ENCODE measurements at regions not wholly inside any gene's neighbourhood (a gene's known extent, or its start where the extent isn't known, plus 50 kb on each side); places are given as distances from the start of the nearest gene placed in this dataset.

DNA sequence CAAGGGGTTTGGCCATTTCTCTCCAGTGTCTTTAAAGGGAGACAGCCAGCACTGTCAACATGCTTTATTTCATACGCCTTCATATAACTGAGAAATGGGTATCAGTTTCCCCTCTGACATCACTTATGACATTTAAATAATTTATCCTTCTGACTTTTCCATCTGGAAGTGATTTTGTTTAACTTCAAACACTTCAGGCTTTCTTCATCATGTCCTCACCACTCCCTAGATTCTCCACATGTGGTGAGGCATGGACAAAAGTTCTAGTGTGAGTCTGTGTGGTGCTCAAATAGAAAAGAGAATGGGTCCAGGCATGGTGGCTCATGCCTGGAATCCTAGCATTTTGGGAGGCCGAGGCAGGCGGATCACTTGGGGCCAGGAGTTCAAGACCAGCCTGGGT, 158.6 kb downstream of the TXNL1 start:
- H2AFZ ChIP-seq (ENCODE audit: low read length): no peak overlapping the region
- H3K27ac ChIP-seq (ENCODE audit: low read depth, low read length): no peak overlapping the region
- no peaks in the 10 kb centered on the region for H3K79me2 ChIP-seq (ENCODE audit: control insufficient read depth in 1 of 2, insufficient read depth in 2 of 2, low read length in 2 of 2)
- WGBS, 2 experiments (ENCODE audit: extremely low coverage in 1 of 2, insufficient coverage in 1 of 2, insufficient read length in 1 of 2, insufficient replicate concordance in 2 of 2, low coverage in 1 of 2, low lambda C conversion rate in 2 of 2, missing lambda C conversion rate in 1 of 2): 97% methylated on average over 3 of the region's 3 CpGs; no CpG with 5 or more reads in 1 of the 2 experiments
- no peak overlapping the region for H2BK120ac ChIP-seq (replicated peaks; ENCODE audit: low read depth, low read length)
- no peak overlapping the region for H3K9ac ChIP-seq (replicated peaks in 1 of 4; ENCODE audit: extremely low read depth in 1 of 4, low read depth in 3 of 4, low read length in 3 of 4)
- no peaks in the 10 kb centered on the region for H3K27me3 ChIP-seq (replicated peaks in 1 of 4; ENCODE audit: control insufficient read depth in 3 of 4, extremely low read depth in 1 of 4, insufficient read depth in 3 of 4, low read length in 3 of 4)
- H3K9me3 ChIP-seq (ENCODE audit: insufficient read depth in 2 of 2, low read depth in 1 of 2, low read length in 1 of 2): no peaks in the 10 kb centered on the region
- no peak overlapping the region for H2BK5ac ChIP-seq (ENCODE audit: low read depth, low read length)
- no peak overlapping the region for H4K8ac ChIP-seq (ENCODE audit: extremely low read depth, insufficient read depth, low read length)
- H3K4me3 ChIP-seq (ENCODE audit: extremely low read depth in 1 of 4, insufficient read depth in 2 of 4, low read depth in 3 of 4, low read length in 4 of 4): no peak overlapping the region
- no peak overlapping the region for H3K56ac ChIP-seq (replicated peaks; ENCODE audit: insufficient read length, low read depth, low read length)
- H3K23ac ChIP-seq (ENCODE audit: insufficient read length): no peak overlapping the region
- H3K4me2 ChIP-seq (ENCODE audit: insufficient read depth in 1 of 2, low read depth in 2 of 2, low read length in 2 of 2): no peak overlapping the region
- H3K23me2 ChIP-seq (ENCODE audit: low read depth, low read length): peaks cover 1% of the 10 kb centered on the region; the same call in 1 of the 2 replicates
- POLR2A ChIA-PET (ENCODE audit: partially characterized antibody): no interaction called here
- CTCF ChIA-PET (ENCODE audit: partially characterized antibody): no interaction called here
- no peak overlapping the region for H2BK15ac ChIP-seq (ENCODE audit: low read length)
- no peak overlapping the region for H4K91ac ChIP-seq (replicated peaks; ENCODE audit: insufficient read length, low read length)
- H2BK12ac ChIP-seq (ENCODE audit: low read depth, low read length): no peak overlapping the region
- no peak overlapping the region for H3K18ac ChIP-seq (ENCODE audit: extremely low read depth, low read length)
- no peak overlapping the region for H3K4ac ChIP-seq (replicated peaks; ENCODE audit: insufficient read length, low read depth, low read length)
- H3K79me1 ChIP-seq (ENCODE audit: low read depth, low read length): no peaks in the 10 kb centered on the region
- H4K20me1 ChIP-seq (replicated peaks in 1 of 2; ENCODE audit: control insufficient read depth in 1 of 2, insufficient read depth in 2 of 2, low read length in 2 of 2): no peaks in the 10 kb centered on the region
- no peaks in the 10 kb centered on the region for H3K36me3 ChIP-seq (ENCODE audit: control insufficient read depth in 2 of 4, insufficient read depth in 4 of 4, low read length in 3 of 4)
- FAIRE-seq (no peak), DNase-seq (ENCODE audit: low read depth in 1 of 2, low spot score in 2 of 2) (no peak)
- no peak overlapping the region for H3K14ac ChIP-seq (ENCODE audit: insufficient read length)
- no peak overlapping the region for H2BK20ac ChIP-seq (ENCODE audit: low read length)
- no peaks in the 10 kb centered on the region for H3K4me1 ChIP-seq (replicated peaks in 1 of 4; ENCODE audit: control insufficient read depth in 3 of 4, insufficient read depth in 4 of 4, low read length in 3 of 4)
- no peak overlapping the region for H2AK5ac ChIP-seq (ENCODE audit: low read depth, low read length)
- no peak overlapping the region for H4K5ac ChIP-seq (ENCODE audit: insufficient read length, low read depth, low read length)
- TF ChIP-seq TAF7 (optimal IDR thresholded peaks at IDR 0.05; ENCODE audit: borderline replicate concordance, low read depth, low read length) (no peak), SP1 (IDR thresholded peaks at IDR 0.05; ENCODE audit: low read depth, low read length) (no peak), JUN (IDR thresholded peaks at IDR 0.05; ENCODE audit: low read depth, low read length) (no peak), FOSL1 (IDR thresholded peaks at IDR 0.05; ENCODE audit: insufficient read depth, low read depth, low read length) (no peak), BACH1 (IDR thresholded peaks at IDR 0.05; ENCODE audit: low read length) (no peak), JUND (IDR thresholded peaks at IDR 0.05; ENCODE audit: low read length) (no peak), CTBP2 (IDR thresholded peaks at IDR 0.05; ENCODE audit: borderline replicate concordance, insufficient read depth, insufficient read length, low read length) (no peak), GABPA (IDR thresholded peaks at IDR 0.05; ENCODE audit: borderline replicate concordance, insufficient read depth, low read length) (no peak), RBBP5 (IDR thresholded peaks at IDR 0.05; ENCODE audit: borderline replicate concordance, low read depth, low read length) (no peak), RNF2 (IDR thresholded peaks at IDR 0.05; ENCODE audit: borderline replicate concordance, low read depth, low read length, missing control alignments, poor library complexity, severe bottlenecking) (no peak), ZNF274 (IDR thresholded peaks at IDR 0.05; ENCODE audit: borderline replicate concordance, extremely low read depth, low read length) (no peak), EGR1 (IDR thresholded peaks at IDR 0.05; ENCODE audit: borderline replicate concordance, low read depth, low read length) (no peak), MAFK (IDR thresholded peaks at IDR 0.05; ENCODE audit: low read depth, low read length) (no peak)

Measured in H1 (cell line).